CD4-positive, alpha-beta T cell treated with Interleukin-2 at 100 ng/mL for 4 hours (primary cell): ENCODE measurements at regions not wholly inside any gene's neighbourhood (a gene's known extent, or its start where the extent isn't known, plus 50 kb on each side); places are given as distances from the start of the nearest gene placed in this dataset.

Source experiments
- DNase-seq: peaks from one replicate; pipeline ENCODE4 v3.0.0-alpha.2; 2020; ENCODE audit warnings: low spot score

- DNase-seq: no peak
These were observed 87.6 kb downstream of the YTHDF1 start for GRCh38 chr20:63128367-63128766.

GRCh38 chr20:63127700-63128364 is 88.1 kb downstream of the YTHDF1 start:
- no peak for DNase-seq

- no peak for DNase-seq
These were observed 88.8 kb downstream of the YTHDF1 start for GRCh38 chr20:63126876-63127699.

GRCh38 chr20:63125838-63126601 is 89.9 kb downstream of the YTHDF1 start:
- DNase-seq: no peak

GRCh38 chr20:63125581-63125837 is 90.4 kb downstream of the YTHDF1 start:
- no peak for DNase-seq

GRCh38 chr20:63124782-63125580 is 91.0 kb downstream of the YTHDF1 start:
- DNase-seq: no peak

GRCh38 chr20:63124092-63124781 is 91.7 kb downstream of the YTHDF1 start:
- no peak for DNase-seq

GRCh38 chr20:63123331-63123741 is 92.6 kb downstream of the YTHDF1 start:
- no peak for DNase-seq

GRCh38 chr20:63122626-63123025 is 93.3 kb downstream of the YTHDF1 start:
- no peak for DNase-seq

- DNase-seq: no peak
These were observed 94.1 kb downstream of the YTHDF1 start for GRCh38 chr20:63121749-63122405.

- DNase-seq: no peak
These were observed 94.7 kb downstream of the YTHDF1 start for GRCh38 chr20:63121246-63121645.

- DNase-seq: no peak
These were observed 95.2 kb downstream of the YTHDF1 start for GRCh38 chr20:63120808-63121090.

- DNase-seq: no peak
These were observed 95.7 kb downstream of the YTHDF1 start for GRCh38 chr20:63119963-63120807.

- DNase-seq: no peak
These were observed 96.6 kb downstream of the YTHDF1 start for GRCh38 chr20:63119121-63119962.

GRCh38 chr20:63118303-63119120 is 97.4 kb downstream of the YTHDF1 start:
- DNase-seq: no peak

- no peak for DNase-seq
These were observed 98.1 kb downstream of the YTHDF1 start for GRCh38 chr20:63117661-63118302.

- DNase-seq: no peak
These were observed 98.8 kb downstream of the YTHDF1 start for GRCh38 chr20:63117151-63117550.
